ENCODE measurements at regions not wholly inside any gene's neighbourhood (a gene's known extent, or its start where the extent isn't known, plus 50 kb on each side); places are given as distances from the start of the nearest gene placed in this dataset.

- TF ChIP-seq CTCF (IDR thresholded peaks at IDR 0.05; ENCODE audit: low read depth, low read length, missing input control) (no peak), FOXA1 (IDR thresholded peaks at IDR 0.05) (no peak), FOXA2 (IDR thresholded peaks at IDR 0.05) (no peak), MAX (IDR thresholded peaks at IDR 0.05) (no peak)
Measured at GRCh38 chr13:86185107-86185506, 385.9 kb upstream of the SLITRK6 start.

All from liver (tissue), 2 donors.